ENCODE measurements at regions not wholly inside any gene's neighbourhood (a gene's known extent, or its start where the extent isn't known, plus 50 kb on each side); places are given as distances from the start of the nearest gene placed in this dataset.

DNA sequence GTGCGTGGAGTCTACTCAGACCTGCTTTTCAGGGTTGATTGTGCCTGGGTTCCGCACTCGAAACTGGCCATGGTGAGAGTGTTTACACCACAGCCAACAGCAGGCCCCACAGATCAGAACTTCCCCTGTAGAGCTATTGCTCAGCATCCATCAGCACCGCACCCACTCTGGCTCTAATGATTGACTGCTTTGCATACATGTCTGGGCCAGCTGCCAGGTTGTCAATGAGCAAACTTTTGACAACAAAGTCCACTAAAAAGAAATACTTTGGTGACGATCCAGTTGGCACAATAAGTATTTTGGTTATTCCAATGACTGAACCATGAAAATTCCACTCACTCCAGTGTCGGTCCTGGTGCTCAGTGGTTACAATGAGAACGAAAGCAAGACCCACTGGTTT is 190.7 kb downstream of the FOXL1 start:
- Histone ChIP-seq H3K36me3 (no peaks in the 10 kb centered on the region), H3K4me3 (no peak overlapping the region), H3K9me3 (no peaks in the 10 kb centered on the region), H3K4me1 (no peaks in the 10 kb centered on the region), H3K27me3 (peaks cover 12% of the 10 kb centered on the region), H3K27ac (no peak overlapping the region)
- TF ChIP-seq, protein P1, sequence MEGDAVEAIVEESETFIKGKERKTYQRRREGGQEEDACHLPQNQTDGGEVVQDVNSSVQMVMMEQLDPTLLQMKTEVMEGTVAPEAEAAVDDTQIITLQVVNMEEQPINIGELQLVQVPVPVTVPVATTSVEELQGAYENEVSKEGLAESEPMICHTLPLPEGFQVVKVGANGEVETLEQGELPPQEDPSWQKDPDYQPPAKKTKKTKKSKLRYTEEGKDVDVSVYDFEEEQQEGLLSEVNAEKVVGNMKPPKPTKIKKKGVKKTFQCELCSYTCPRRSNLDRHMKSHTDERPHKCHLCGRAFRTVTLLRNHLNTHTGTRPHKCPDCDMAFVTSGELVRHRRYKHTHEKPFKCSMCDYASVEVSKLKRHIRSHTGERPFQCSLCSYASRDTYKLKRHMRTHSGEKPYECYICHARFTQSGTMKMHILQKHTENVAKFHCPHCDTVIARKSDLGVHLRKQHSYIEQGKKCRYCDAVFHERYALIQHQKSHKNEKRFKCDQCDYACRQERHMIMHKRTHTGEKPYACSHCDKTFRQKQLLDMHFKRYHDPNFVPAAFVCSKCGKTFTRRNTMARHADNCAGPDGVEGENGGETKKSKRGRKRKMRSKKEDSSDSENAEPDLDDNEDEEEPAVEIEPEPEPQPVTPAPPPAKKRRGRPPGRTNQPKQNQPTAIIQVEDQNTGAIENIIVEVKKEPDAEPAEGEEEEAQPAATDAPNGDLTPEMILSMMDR (IDR thresholded peaks at IDR 0.05), result no peak
- no peak for ATAC-seq
- intact Hi-C loops (cut with DNase I), result loop anchor here (10.0 kb wide), 1 partner anchor 194 kb away; the partner anchor contains the start of gene FOXL1
- no peak for DNase-seq

DNA sequence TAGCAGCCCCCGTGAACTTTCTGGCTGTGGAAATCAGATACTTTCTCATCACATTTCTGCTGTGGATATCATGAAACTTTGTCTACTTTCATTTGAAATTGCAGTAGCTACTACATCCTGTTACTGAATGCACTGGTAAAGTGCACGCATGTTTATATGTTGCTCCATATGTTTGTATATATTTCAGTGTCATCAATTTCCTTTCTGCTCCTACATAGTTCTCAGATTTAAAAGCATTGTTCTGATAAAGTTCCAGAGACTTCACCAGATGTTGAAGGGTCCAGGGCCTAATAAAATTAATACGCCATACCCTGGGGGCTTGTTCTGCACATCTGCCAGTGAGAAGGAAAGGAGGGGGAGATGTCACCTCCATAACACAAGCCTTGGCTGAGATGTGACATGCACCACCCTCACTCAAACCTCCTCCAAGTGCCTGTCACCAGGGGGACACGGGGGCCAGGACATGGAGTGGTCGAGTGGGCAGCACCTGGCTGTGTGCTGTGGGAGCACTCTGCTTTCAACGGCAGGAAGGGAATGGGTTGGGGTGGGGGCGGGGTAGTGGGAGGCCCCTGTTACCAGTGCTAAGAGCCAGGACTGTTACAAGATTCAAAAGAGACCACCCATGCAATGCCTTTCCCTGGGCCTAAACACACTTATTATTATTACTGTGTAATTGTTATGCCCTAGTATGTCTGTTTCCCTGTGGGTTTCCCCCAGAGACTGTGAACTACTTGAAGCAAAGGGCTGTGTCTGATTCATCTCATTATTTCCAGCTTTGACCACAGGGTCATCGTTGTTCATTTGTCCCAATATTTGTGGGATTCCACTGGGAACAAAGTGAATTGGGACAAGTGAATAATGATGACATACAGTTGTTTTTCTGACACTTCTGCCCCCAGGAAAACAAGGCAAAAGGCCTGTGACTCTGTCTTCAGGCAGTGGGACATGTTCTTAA is 193.4 kb downstream of the FOXL1 start:
- no peak overlapping the region for H3K27ac ChIP-seq
- H3K9me3 ChIP-seq, result no peaks in the 10 kb centered on the region
- no peaks in the 10 kb centered on the region for H3K4me1 ChIP-seq
- H3K4me3 ChIP-seq, result no peak overlapping the region
- no peak for DNase-seq
- no peak for ATAC-seq
- TF ChIP-seq, protein P1 (IDR thresholded peaks at IDR 0.05), result no peak
- intact Hi-C loops (cut with DNase I), result no loop called here
- no peaks in the 10 kb centered on the region for H3K36me3 ChIP-seq
- H3K27me3 ChIP-seq, result peaks cover 8% of the 10 kb centered on the region

GRCh38 chr16:86772671-86773353 is 194.5 kb downstream of the FOXL1 start:
- H3K36me3 ChIP-seq, result no peaks in the 10 kb centered on the region
- DNase-seq (no peak), ATAC-seq (no peak)
- TF ChIP-seq, protein P1 (IDR thresholded peaks at IDR 0.05), result no peak
- H3K4me3 ChIP-seq, result no peak overlapping the region
- H3K9me3 ChIP-seq, result no peaks in the 10 kb centered on the region
- intact Hi-C loops (cut with DNase I), result no loop called here
- H3K27me3 ChIP-seq, result peaks cover 8% of the 10 kb centered on the region
- no peaks in the 10 kb centered on the region for H3K4me1 ChIP-seq
- H3K27ac ChIP-seq, result no peak overlapping the region

- no peak for ATAC-seq
- no peak for DNase-seq
- H3K27me3 ChIP-seq, result peaks cover 13% of the 10 kb centered on the region
These were observed 195.0 kb downstream of the FOXL1 start for GRCh38 chr16:86773354-86773715.

DNA sequence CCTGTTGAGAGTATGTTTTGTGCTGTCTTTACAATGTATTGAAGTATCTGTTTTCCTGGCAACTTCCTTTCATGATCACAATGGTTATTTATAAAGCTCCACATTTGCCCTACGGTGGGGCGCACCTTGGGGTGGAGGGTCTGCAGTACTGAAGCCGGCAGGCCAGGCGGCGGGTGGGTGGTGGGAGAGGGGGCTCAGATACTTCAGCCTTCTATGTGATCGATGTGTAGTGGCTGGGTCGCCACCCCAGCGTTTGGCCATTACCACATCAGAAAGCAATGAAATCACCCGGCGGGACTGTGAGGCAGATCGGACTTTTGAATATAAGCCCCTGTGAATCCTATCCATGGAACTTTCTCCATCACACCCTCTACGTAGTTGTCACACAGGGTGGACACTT is 196.6 kb downstream of the FOXL1 start:
- Histone ChIP-seq H3K9me3 (no peaks in the 10 kb centered on the region), H3K36me3 (no peaks in the 10 kb centered on the region), H3K4me3 (no peak overlapping the region), H3K27me3 (peaks cover 14% of the 10 kb centered on the region), H3K4me1 (no peaks in the 10 kb centered on the region), H3K27ac (no peak overlapping the region)
- intact Hi-C loops (cut with DNase I), result no loop called here
- TF ChIP-seq, protein P1 (IDR thresholded peaks at IDR 0.05), result no peak
- DNase-seq, result no peak
- no peak for ATAC-seq

More at GRCh38 chr16:86773354-86773715, 195.0 kb downstream of the FOXL1 start:
- Histone ChIP-seq H3K4me3 (no peak overlapping the region), H3K9me3 (no peaks in the 10 kb centered on the region), H3K27ac (no peak overlapping the region), H3K4me1 (no peaks in the 10 kb centered on the region), H3K36me3 (no peaks in the 10 kb centered on the region)
- intact Hi-C loops (cut with DNase I), result no loop called here
- TF ChIP-seq, protein P1 (IDR thresholded peaks at IDR 0.05), result no peak

All from upper lobe of right lung (tissue), 1 donor.